Right hindlimb (tissue), 1 donor: ENCODE measurements at regions not wholly inside any gene's neighbourhood (a gene's known extent, or its start where the extent isn't known, plus 50 kb on each side); places are given as distances from the start of the nearest gene placed in this dataset.

ENCODE experiments used
- DNase-seq: peaks from one replicate; pipeline ENCODE4 v3.0.0-alpha.2; 2018

GRCh38 chr22:48376936-48377712 is 1450.5 kb downstream of the BRD1 start:
- no peak for DNase-seq

GRCh38 chr22:48376428-48376827 is 1451.2 kb downstream of the BRD1 start:
- DNase-seq = no peak

DNA sequence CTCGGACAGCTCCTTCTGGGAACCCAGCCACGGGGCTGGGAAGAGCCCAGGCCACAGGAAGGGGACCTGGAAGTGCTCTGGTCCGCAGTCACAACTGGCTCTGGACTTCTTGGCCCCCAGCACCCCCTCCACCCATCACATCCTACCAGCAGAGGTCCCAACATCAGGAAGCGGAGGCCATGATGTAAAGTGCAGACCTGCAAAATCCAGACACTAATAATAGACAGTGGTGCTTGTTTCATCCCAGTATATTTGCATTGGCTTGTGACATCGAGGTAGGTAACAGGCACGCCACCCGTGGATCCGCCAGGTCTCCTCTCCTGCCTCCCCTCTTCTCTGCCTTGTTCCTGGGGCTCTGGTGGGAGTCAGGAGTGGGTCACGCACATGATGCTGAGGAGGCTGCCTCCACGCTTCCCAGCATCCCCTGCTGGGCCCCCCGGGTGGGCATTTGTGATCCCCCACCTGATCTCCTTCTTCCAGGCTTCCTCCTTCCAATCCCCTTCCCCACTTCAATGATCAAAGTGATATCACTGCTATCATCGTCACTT is 1454.0 kb downstream of the BRD1 start:
- no peak for DNase-seq

GRCh38 chr22:48372390-48372789 is 1455.3 kb downstream of the BRD1 start:
- no peak for DNase-seq

GRCh38 chr22:48371391-48371790 is 1456.3 kb downstream of the BRD1 start:
- DNase-seq = no peak

GRCh38 chr22:48370508-48371325 is 1457.0 kb downstream of the BRD1 start:
- DNase-seq = no peak

GRCh38 chr22:48369789-48370507 is 1457.7 kb downstream of the BRD1 start:
- no peak for DNase-seq

DNA sequence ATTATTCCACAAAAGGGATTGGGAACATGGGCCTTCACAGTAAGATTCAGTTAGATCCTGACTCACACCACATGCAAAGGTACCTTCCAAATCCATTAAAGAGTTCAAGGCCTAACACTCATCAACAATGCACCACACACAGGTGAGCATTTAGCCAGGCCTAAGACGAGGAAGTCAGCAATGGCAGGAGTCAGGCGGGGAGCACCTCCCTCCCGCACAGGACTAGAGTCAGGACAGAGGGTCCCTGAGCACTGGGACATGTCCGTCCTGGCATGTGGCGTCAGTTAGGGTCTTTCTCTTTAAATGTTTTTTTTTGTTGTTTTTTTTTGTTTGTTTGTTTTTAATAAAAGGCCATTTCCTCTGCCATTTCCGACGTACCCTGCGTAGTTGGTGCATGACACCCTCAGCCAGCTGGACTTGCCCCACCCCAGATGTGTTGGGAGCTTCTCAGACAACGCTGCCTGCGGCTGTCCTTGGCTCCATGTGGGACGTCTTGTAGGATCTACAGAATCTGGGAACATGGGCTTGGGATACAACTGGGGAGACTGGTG is 1458.6 kb downstream of the BRD1 start:
- DNase-seq = no peak

GRCh38 chr22:48367731-48368130 is 1459.9 kb downstream of the BRD1 start:
- DNase-seq = no peak

DNA sequence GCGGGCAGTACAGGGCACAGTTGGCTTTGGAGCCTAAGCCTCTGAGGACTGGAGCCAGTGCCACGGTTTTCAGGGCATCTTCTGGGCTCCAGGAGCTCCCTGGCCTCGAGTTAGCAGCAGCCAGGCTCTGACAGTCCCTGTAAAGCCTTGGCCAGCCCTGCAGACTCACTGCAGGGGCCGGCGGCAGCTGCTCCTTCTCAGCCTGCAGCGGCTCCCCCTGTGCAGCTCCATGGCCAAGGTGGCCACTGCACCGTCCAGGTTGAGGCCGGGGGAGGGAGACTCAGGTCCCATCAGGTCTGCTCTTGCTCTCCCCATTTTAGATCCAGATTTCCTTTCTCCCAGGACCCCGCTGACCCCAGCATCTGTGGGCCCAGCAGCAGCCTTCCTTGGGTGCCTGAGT is 1461.1 kb downstream of the BRD1 start:
- DNase-seq = no peak

DNA sequence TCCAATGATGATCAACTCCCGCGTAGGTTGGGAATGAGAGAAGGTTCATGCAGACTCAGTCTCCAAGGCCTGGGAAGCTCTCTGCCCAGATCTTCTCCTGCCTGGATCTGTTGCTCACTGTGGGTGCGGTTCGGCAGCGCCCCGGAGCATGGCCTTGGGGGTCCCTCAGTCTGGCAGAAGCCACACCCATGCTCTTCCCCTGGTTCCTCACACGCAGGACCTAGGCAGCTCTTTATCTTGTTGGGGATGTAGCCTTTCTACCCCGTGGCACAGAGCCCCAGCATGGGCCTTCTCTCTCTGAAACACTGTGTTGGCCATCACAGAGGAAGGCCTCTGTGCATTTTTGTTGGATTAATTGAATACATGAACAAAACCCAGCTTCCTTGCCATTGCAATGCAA is 1461.6 kb downstream of the BRD1 start:
- no peak for DNase-seq

DNA sequence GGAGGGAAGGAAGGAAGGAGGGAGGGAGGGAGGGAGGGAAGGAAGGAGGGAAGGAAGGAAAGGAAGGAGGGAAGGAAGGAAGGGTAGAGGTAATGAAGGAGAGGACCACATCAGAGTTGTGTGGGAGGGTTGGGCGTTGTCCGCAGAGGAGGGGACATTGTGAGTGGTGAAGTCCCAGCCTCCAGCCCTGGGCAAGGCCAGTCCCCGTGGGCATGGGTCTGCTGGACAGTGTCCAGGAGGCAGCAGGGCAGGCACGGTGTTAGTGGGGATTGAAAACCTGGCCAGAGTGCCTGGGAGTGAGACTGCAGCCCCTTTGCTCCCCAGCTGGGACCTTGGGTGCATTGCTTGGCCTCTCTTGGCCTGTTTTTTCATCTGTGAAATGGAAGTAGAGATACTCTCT is 1462.3 kb downstream of the BRD1 start:
- no peak for DNase-seq

GRCh38 chr22:48362721-48363404 is 1464.8 kb downstream of the BRD1 start:
- DNase-seq = no peak

- no peak for DNase-seq
Measured at GRCh38 chr22:48361099-48361639, 1466.5 kb downstream of the BRD1 start.

DNA sequence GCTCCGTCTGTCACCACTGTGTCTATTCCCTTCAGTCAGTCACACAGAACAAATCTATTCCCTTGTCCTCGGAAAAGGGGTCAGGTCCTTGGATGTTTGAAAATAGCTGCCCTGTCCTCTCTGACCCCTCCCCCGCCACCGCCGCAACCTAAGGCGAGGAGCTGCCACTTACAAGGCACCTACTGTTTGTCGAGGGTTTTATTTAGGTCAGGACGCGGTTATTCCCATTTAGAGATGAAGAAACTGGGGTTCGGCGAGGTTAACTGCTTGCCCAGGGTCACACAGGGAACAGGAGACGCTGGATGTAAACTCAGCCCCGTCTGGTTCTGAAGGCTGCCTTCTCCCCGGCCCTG is 1468.1 kb downstream of the BRD1 start:
- DNase-seq = no peak

- DNase-seq = no peak
Measured at GRCh38 chr22:48358886-48359612, 1468.6 kb downstream of the BRD1 start.

DNA sequence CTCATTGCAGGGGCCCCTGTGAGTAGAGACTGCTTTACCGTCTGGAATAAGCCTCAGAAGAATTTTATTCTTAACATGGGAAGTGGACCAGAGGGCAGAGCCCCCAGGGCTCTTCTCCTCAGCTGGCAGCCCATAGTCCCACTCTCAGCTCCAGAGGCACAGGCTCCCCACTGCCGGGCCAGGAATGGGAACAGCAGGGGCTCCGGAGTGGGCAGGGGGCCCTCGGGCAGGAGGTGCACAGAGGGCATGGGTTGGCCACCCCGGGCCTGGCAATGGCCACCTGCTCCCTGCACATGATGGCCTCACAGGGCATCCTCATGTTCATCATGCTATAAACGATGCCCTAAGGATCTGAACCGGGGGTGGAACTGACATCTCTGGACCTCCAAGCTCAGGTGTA is 1469.7 kb downstream of the BRD1 start:
- DNase-seq = no peak

DNA sequence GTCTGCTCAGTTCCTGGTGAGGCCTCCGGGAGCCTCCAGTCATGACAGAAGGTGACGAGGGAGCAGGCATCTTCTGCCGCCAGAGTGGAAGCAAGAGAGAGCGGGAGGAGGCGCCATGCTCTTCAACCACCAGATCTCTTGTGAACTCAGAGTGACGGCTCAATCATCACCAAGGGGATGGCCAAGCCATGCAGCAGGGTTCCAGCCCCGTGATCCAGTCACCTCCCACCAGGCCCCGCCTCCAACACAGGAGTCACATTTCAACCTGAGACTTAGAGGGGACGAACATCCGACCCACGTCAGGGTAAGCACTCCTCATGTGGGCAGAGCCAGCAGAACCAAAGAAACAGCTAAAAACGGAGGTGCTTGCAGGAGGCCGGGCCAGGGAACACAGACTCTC is 1470.5 kb downstream of the BRD1 start:
- DNase-seq = no peak

DNA sequence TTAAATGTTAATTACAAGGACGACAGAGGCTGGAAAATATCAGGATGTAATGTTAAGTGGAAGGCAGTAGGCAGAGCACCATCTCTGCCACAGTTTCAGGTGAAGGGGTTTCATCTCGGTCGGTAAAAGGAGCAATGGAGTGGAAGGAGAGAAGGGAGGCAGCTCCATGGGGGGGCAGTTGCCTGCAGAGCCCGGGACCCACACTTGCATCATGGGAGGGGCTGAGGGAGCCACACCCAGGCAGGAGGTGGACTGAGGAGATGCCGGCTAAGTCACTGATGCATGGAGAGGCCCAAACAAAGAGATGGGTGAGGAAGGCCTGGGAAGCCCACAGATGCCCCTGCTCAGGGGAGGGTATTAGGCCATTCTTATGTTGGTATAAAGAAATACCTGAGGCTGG is 1470.9 kb downstream of the BRD1 start:
- no peak for DNase-seq

DNA sequence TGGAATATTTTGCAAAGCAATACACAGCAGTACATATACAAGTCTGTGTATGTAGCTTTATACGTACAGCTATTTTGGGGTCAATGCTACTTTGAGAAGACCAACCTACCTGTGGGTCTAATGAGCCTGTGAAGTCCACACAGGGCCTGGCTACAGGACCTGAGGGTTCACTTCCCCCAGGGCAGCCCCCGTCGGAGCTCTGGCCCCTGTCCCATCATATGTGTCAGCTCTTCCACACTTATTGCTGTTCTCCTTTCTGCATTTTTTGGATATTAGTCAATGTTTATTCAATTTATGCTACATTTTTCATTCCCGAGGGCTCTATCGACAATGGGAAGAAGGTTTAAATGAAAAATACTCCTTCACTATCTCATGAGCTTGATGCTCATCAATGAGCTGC is 1473.6 kb downstream of the BRD1 start:
- DNase-seq = no peak

GRCh38 chr22:48353116-48353947 is 1474.3 kb downstream of the BRD1 start:
- no peak for DNase-seq
